H1 (cell line): ENCODE measurements at regions not wholly inside any gene's neighbourhood (a gene's known extent, or its start where the extent isn't known, plus 50 kb on each side); places are given as distances from the start of the nearest gene placed in this dataset.

ENCODE experiments used
- CTCF ChIA-PET: fragments of 300-600 bp; sonication (Branson Sonifier 250); formaldehyde crosslinking; loops from one replicate; lab custom pipeline; 2021; ENCODE audit not compliant: partially characterized antibody; lab: Charles Lee
- POLR2A ChIA-PET: fragments of 300-600 bp; sonication (Branson Sonifier 250); formaldehyde crosslinking; loops from one replicate; lab custom pipeline; 2021; ENCODE audit warnings: inconsistent platforms; ENCODE audit not compliant: partially characterized antibody; lab: Charles Lee
- DNase-seq, 2 experiments: peaks; one replicate each; pipeline versions ENCODE4 v3.0.0 to v3.0.0-alpha.2; 2010 to 2022; ENCODE audit warnings: low spot score in 2 of 2, low read depth in 1 of 2, mixed read lengths in 1 of 2
- FAIRE-seq: peaks from 2 replicates; lab custom pipeline; 2011; peaks lifted over from hg19 to GRCh38; lab: Jason Lieb, UNC
- H2AFZ ChIP-seq: 2 replicates; pipeline ENCODE4 v1.8.1; 2012; ENCODE audit warnings: low read length, inconsistent platforms
- H2AK5ac ChIP-seq: 2 replicates; pipeline ENCODE4 v1.6.1; 2013; ENCODE audit warnings: low read depth, low read length
- H2BK120ac ChIP-seq: replicated peaks from 2 replicates; pipeline ENCODE3; 2013; ENCODE audit warnings: low read depth, low read length, inconsistent platforms
- H2BK12ac ChIP-seq: 2 replicates; pipeline ENCODE4 v1.6.1; 2013; ENCODE audit warnings: low read depth, low read length
- H2BK15ac ChIP-seq: 2 replicates; pipeline ENCODE4 v1.6.1; 2013; ENCODE audit warnings: low read length
- H2BK20ac ChIP-seq: 2 replicates; pipeline ENCODE4 v1.6.1; 2013; ENCODE audit warnings: low read length
- H2BK5ac ChIP-seq: 2 replicates; pipeline ENCODE4 v1.6.1; 2013; ENCODE audit warnings: low read depth, low read length
- H3K14ac ChIP-seq: 2 replicates; pipeline ENCODE4 v1.6.1; 2013; ENCODE audit warnings: inconsistent platforms; ENCODE audit not compliant: insufficient read length
- H3K18ac ChIP-seq: 2 replicates; pipeline ENCODE4 v1.6.1; 2013; ENCODE audit warnings: low read length; ENCODE audit errors: extremely low read depth
- H3K23ac ChIP-seq: 2 replicates; pipeline ENCODE4 v1.6.1; 2013; ENCODE audit warnings: inconsistent platforms; ENCODE audit not compliant: insufficient read length
- H3K23me2 ChIP-seq: 2 replicates; pipeline ENCODE4 v1.6.1; 2013; ENCODE audit warnings: low read depth, low read length
- H3K27ac ChIP-seq: 2 replicates; pipeline ENCODE4 v1.6.1; 2011; ENCODE audit warnings: low read depth, low read length, inconsistent platforms
- H3K27me3 ChIP-seq, 4 experiments: replicated peaks in 1 of 4; 1 replicate in 1 of 4; 2 replicates in 3 of 4; pipeline versions ENCODE4 v1.6.1 to v1.8.1; 2011 to 2013; ENCODE audit warnings: low read length in 3 of 4, mild to moderate bottlenecking in 3 of 4, inconsistent platforms in 2 of 4, mixed read lengths in 2 of 4, moderate library complexity in 1 of 4; ENCODE audit not compliant: control insufficient read depth in 3 of 4, insufficient read depth in 3 of 4; ENCODE audit errors: extremely low read depth in 1 of 4
- H3K36me3 ChIP-seq, 4 experiments: 2 replicates each; pipeline versions ENCODE4 v1.6.1 to v1.8.1; 2011 to 2013; ENCODE audit warnings: mild to moderate bottlenecking in 4 of 4, low read length in 3 of 4, moderate library complexity in 2 of 4, control low read depth in 1 of 4, inconsistent platforms in 1 of 4; ENCODE audit not compliant: insufficient read depth in 4 of 4, control insufficient read depth in 2 of 4
- H3K4ac ChIP-seq: replicated peaks from 2 replicates; pipeline ENCODE3; 2013; ENCODE audit warnings: low read length, low read depth, mixed read lengths, inconsistent platforms; ENCODE audit not compliant: insufficient read length
- H3K4me1 ChIP-seq, 4 experiments: replicated peaks in 1 of 4; 1 replicate in 1 of 4; 2 replicates in 3 of 4; pipeline versions ENCODE4 v1.6.1 to v1.8.1; 2011 to 2013; ENCODE audit warnings: low read length in 3 of 4, inconsistent platforms in 2 of 4, mixed read lengths in 1 of 4; ENCODE audit not compliant: insufficient read depth in 4 of 4, control insufficient read depth in 3 of 4
- H3K4me2 ChIP-seq, 2 experiments: 2 replicates each; pipeline versions ENCODE4 v1.6.1 to v1.8.1; 2011 to 2013; ENCODE audit warnings: low read depth in 2 of 2, low read length in 2 of 2, control low read depth in 1 of 2, inconsistent platforms in 1 of 2, mild to moderate bottlenecking in 1 of 2; ENCODE audit not compliant: insufficient read depth in 1 of 2
- H3K4me3 ChIP-seq, 4 experiments: fragments of 200-600, 300-600 bp in 1 of 4; sonication (generic), shearing (Covaris generic), sonication (Bioruptor Twin) in 1 of 4; 2 replicates each; pipeline versions ENCODE4 v1.5.1 to v1.8.1; 2011 to 2016; ENCODE audit warnings: low read length in 4 of 4, low read depth in 3 of 4, control low read depth in 2 of 4, inconsistent platforms in 2 of 4, mild to moderate bottlenecking in 2 of 4, mixed read lengths in 1 of 4, moderate library complexity in 1 of 4; ENCODE audit not compliant: insufficient read depth in 2 of 4; ENCODE audit errors: extremely low read depth in 1 of 4
- H3K56ac ChIP-seq: replicated peaks from 2 replicates; pipeline ENCODE3; 2013; ENCODE audit warnings: low read depth, mild to moderate bottlenecking, mixed read lengths, low read length, inconsistent platforms; ENCODE audit not compliant: insufficient read length
- H3K79me1 ChIP-seq: 2 replicates; pipeline ENCODE4 v1.6.1; 2013; ENCODE audit warnings: low read depth, low read length, control low read depth
- H3K79me2 ChIP-seq, 2 experiments: 2 replicates each; pipeline versions ENCODE4 v1.6.1 to v1.8.1; 2012 to 2013; ENCODE audit warnings: low read length in 2 of 2, mild to moderate bottlenecking in 2 of 2, inconsistent platforms in 1 of 2; ENCODE audit not compliant: insufficient read depth in 2 of 2, control insufficient read depth in 1 of 2
- H3K9ac ChIP-seq, 4 experiments: replicated peaks in 1 of 4; 1 replicate in 1 of 4; 2 replicates in 3 of 4; pipeline versions ENCODE4 v1.6.1 to v1.8.1; 2011 to 2013; ENCODE audit warnings: low read depth in 3 of 4, low read length in 3 of 4, control low read depth in 2 of 4, mild to moderate bottlenecking in 2 of 4, moderate library complexity in 2 of 4, inconsistent platforms in 1 of 4; ENCODE audit errors: extremely low read depth in 1 of 4
- H3K9me3 ChIP-seq, 2 experiments: 2 replicates each; pipeline versions ENCODE4 v1.6.1 to v1.8.1; 2012 to 2013; ENCODE audit warnings: mild to moderate bottlenecking in 2 of 2, moderate library complexity in 2 of 2, control low read depth in 1 of 2, inconsistent platforms in 1 of 2, low read depth in 1 of 2, low read length in 1 of 2, mixed read lengths in 1 of 2; ENCODE audit not compliant: insufficient read depth in 2 of 2
- H4K20me1 ChIP-seq, 2 experiments: replicated peaks in 1 of 2; 2 replicates each; pipeline versions ENCODE3 to v1.8.1; 2011 to 2013; ENCODE audit warnings: inconsistent platforms in 2 of 2, low read length in 2 of 2, mild to moderate bottlenecking in 1 of 2; ENCODE audit not compliant: insufficient read depth in 2 of 2, control insufficient read depth in 1 of 2
- H4K5ac ChIP-seq: 2 replicates; pipeline ENCODE4 v1.6.1; 2013; ENCODE audit warnings: low read length, low read depth, mixed read lengths, inconsistent platforms; ENCODE audit not compliant: insufficient read length
- H4K8ac ChIP-seq: 2 replicates; pipeline ENCODE4 v1.8.0; 2013; ENCODE audit warnings: mild to moderate bottlenecking, moderate library complexity, low read length, inconsistent platforms; ENCODE audit not compliant: insufficient read depth; ENCODE audit errors: extremely low read depth
- H4K91ac ChIP-seq: replicated peaks from 2 replicates; pipeline ENCODE3; 2013; ENCODE audit warnings: low read length, mixed read lengths, inconsistent platforms; ENCODE audit not compliant: insufficient read length
- CHD1 ChIP-seq: IDR thresholded peaks from 2 replicates; pipeline ENCODE4 v1.6.1; 2012; ENCODE audit warnings: low read depth, low read length, improper control_type of control experiment
- EGR1 ChIP-seq: IDR thresholded peaks from 2 replicates; pipeline ENCODE4 v1.6.1; 2011; ENCODE audit warnings: low read depth, low read length, borderline replicate concordance
- GABPA ChIP-seq: IDR thresholded peaks from 2 replicates; pipeline ENCODE4 v1.6.1; 2011; ENCODE audit warnings: mild to moderate bottlenecking, low read length, moderate library complexity, borderline replicate concordance; ENCODE audit not compliant: insufficient read depth
- HDAC6 ChIP-seq: IDR thresholded peaks from one replicate; pipeline ENCODE4 v1.7.1; 2012; ENCODE audit warnings: low read depth, mild to moderate bottlenecking, inconsistent platforms, low read length, moderate library complexity
- MAFK ChIP-seq: IDR thresholded peaks from 2 replicates; pipeline ENCODE4 v1.6.1; 2012; ENCODE audit warnings: low read depth, mild to moderate bottlenecking, improper control_type of control experiment, low read length
- PHF8 ChIP-seq: fragments of 200-600 bp; sonication (generic); conservative IDR thresholded peaks from 2 replicates; pipeline ENCODE4 v1.7.1; 2012; ENCODE audit warnings: low read depth, mild to moderate bottlenecking, inconsistent platforms, low read length, moderate library complexity
- POU5F1 ChIP-seq: IDR thresholded peaks from 2 replicates; pipeline ENCODE4 v1.6.1; 2011; ENCODE audit warnings: low read depth, mild to moderate bottlenecking, low read length, moderate library complexity
- RAD21 ChIP-seq, 2 experiments: IDR thresholded peaks in 1 of 2; conservative IDR thresholded peaks in 1 of 2; 2 replicates each; pipeline ENCODE4 v1.6.1; 2011; ENCODE audit warnings: low read depth in 2 of 2, low read length in 2 of 2, improper control_type of control experiment in 1 of 2, inconsistent platforms in 1 of 2, mild to moderate bottlenecking in 1 of 2, moderate library complexity in 1 of 2
- RNF2 ChIP-seq: fragments of 200-900, 300-1000 bp; sonication (generic); IDR thresholded peaks from 2 replicates; pipeline ENCODE4 v1.7.1; 2016; ENCODE audit warnings: borderline replicate concordance, low read depth, mild to moderate bottlenecking, antibody characterized with exemption, low read length; ENCODE audit not compliant: poor library complexity, severe bottlenecking; ENCODE audit errors: missing control alignments
- SIX5 ChIP-seq: IDR thresholded peaks from 2 replicates; pipeline ENCODE4 v1.6.1; 2011; ENCODE audit warnings: mild to moderate bottlenecking, low read depth, low read length
- SP1 ChIP-seq: IDR thresholded peaks from 2 replicates; pipeline ENCODE4 v1.6.1; 2011; ENCODE audit warnings: low read depth, low read length
- TEAD4 ChIP-seq: IDR thresholded peaks from 2 replicates; pipeline ENCODE4 v1.6.1; 2012; ENCODE audit warnings: low read depth, low read length, inconsistent platforms, mixed read lengths
- YY1 ChIP-seq: IDR thresholded peaks from 2 replicates; pipeline ENCODE4 v1.6.1; 2011; ENCODE audit warnings: low read depth, mild to moderate bottlenecking, low read length
- WGBS, 2 experiments: shearing (Covaris generic) in 1 of 2; methylation state at CpG; one replicate each; pipeline versions ENCODE4 v1.1.6 to v1.1.7; 2013 to 2015; ENCODE audit warnings: low lambda C conversion rate in 2 of 2, mixed read lengths in 2 of 2, inconsistent platforms in 1 of 2, low coverage in 1 of 2, missing lambda C conversion rate in 1 of 2; ENCODE audit not compliant: insufficient replicate concordance in 2 of 2, insufficient coverage in 1 of 2, insufficient read length in 1 of 2; ENCODE audit errors: extremely low coverage in 1 of 2, missing lambda C conversion rate in 1 of 2; 5-methylcytosine and 5-hydroxymethylcytosine counted together
- TF ChIP-seq, protein P1 (sequence below): IDR thresholded peaks from 2 replicates; pipeline ENCODE4 v1.6.1; 2012; ENCODE audit warnings: inconsistent platforms

DNA sequence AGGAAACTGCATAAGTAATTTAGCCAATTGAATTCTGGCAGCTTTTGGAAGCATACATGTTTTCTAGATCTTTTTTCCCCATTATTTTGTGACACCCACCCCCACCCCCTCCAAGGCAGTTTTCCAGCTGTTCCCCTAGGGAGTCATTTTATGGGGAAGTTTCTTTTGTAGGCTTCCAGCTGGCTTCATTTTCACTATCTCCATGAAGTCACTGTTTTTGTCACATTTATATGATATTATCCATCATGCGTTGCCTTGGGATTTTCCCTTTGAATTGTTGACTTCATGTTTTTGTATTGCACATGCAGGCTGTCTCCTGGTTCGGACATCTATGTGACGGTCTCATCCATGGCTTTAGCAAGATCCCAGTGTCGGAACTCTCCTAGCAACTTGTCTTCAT is 233.6 kb upstream of the RGS6 start:
- no peaks in the 10 kb centered on the region for H3K23me2 ChIP-seq
- POLR2A ChIA-PET, result no interaction called here
- H2BK20ac ChIP-seq, result no peak overlapping the region
- no peak overlapping the region for H3K56ac ChIP-seq
- no peak overlapping the region for H2BK120ac ChIP-seq
- H2AK5ac ChIP-seq, result no peak overlapping the region
- H2BK12ac ChIP-seq, result no peak overlapping the region
- no peak for DNase-seq
- CTCF ChIA-PET, result interaction anchor here (1.0 kb wide), 1 partner anchor 21 kb away, joined by 3 read pairs; no protein-coding TSS in a partner anchor
- H4K20me1 ChIP-seq, result no peaks in the 10 kb centered on the region
- H3K4me1 ChIP-seq, result peaks cover 0 to 2% (median 0%) of the 10 kb centered on the region in 4 experiments; a peak in 1 of 7 replicates
- no peaks in the 10 kb centered on the region for H3K79me2 ChIP-seq
- H3K18ac ChIP-seq, result no peak overlapping the region
- no peak overlapping the region for H2BK15ac ChIP-seq
- H4K5ac ChIP-seq, result no peak overlapping the region
- no peak for FAIRE-seq
- H3K23ac ChIP-seq, result no peak overlapping the region
- no peak overlapping the region for H3K4ac ChIP-seq
- no peak overlapping the region for H3K4me3 ChIP-seq
- H3K14ac ChIP-seq, result no peak overlapping the region
- H3K4me2 ChIP-seq, result no peak overlapping the region
- H3K36me3 ChIP-seq, result peaks cover 0 to 10% (median 0%) of the 10 kb centered on the region in 4 experiments; a peak in 3 of 8 replicates
- WGBS, 2 experiments, result 99% methylated on average over 4 of the region's 4 CpGs; no CpG with 5 or more reads in 1 of the 2 experiments
- no peak overlapping the region for H3K9ac ChIP-seq
- H3K27me3 ChIP-seq, result no peaks in the 10 kb centered on the region
- H3K9me3 ChIP-seq, result no peaks in the 10 kb centered on the region
- H3K79me1 ChIP-seq, result no peaks in the 10 kb centered on the region
- H4K8ac ChIP-seq, result no peak overlapping the region
- H3K27ac ChIP-seq, result no peak overlapping the region
- no peak overlapping the region for H4K91ac ChIP-seq
- no peak overlapping the region for H2BK5ac ChIP-seq
- no peak overlapping the region for H2AFZ ChIP-seq
- TF ChIP-seq, protein P1, sequence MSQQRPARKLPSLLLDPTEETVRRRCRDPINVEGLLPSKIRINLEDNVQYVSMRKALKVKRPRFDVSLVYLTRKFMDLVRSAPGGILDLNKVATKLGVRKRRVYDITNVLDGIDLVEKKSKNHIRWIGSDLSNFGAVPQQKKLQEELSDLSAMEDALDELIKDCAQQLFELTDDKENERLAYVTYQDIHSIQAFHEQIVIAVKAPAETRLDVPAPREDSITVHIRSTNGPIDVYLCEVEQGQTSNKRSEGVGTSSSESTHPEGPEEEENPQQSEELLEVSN, result no peak
- TF ChIP-seq YY1 (no peak), PHF8 (no peak), HDAC6 (no peak), MAFK (no peak), TEAD4 (no peak), SIX5 (no peak), RNF2 (no peak), EGR1 (no peak), GABPA (no peak), POU5F1 (no peak), RAD21 (IDR thresholded peaks at IDR 0.05 in 1 of 2, conservative IDR thresholded peaks at IDR 0.05 in 1 of 2; ENCODE audit: low read depth in 2 of 2, low read length in 2 of 2) (no peak), SP1 (no peak), CHD1 (no peak)
